HCT116 (cell line): ENCODE measurements at regions not wholly inside any gene's neighbourhood (a gene's known extent, or its start where the extent isn't known, plus 50 kb on each side); places are given as distances from the start of the nearest gene placed in this dataset.

Experiments used
- ATAC-seq: fragments of 200-7000 bp; cut with Tn5 transposase; 2 replicates; pipeline ENCODE4 v1.9.1; 2020; ENCODE audit warnings: mild to moderate bottlenecking, moderate library complexity
- BruUV-seq: library from RNA; stranded (reverse); fragments of 400-500 nt; replicated peaks from 2 replicates; lab custom pipeline; 2021; lab: Mats Ljungman, UMichigan
- CTCF ChIA-PET: fragments of 300-600 bp; sonication (Branson Sonifier 250); formaldehyde crosslinking; loops from one replicate; lab custom pipeline; 2021; ENCODE audit warnings: antibody characterized with exemption; lab: Charles Lee
- POLR2A ChIA-PET: fragments of 300-600, 350-600 bp; sonication (Branson Sonifier 250); formaldehyde crosslinking; loops from one replicate; lab custom pipeline; 2021; ENCODE audit warnings: antibody characterized with exemption; lab: Charles Lee
- RAD21 ChIA-PET, 2 experiments: fragments of 300-600 bp; sonication (Branson Sonifier 250); formaldehyde crosslinking; loops; one replicate each; lab custom pipeline; 2023; ENCODE audit warnings: low total read pairs in 2 of 2; ENCODE audit not compliant: uncharacterized antibody in 2 of 2, unreplicated experiment in 2 of 2, low non-redundant PET in 1 of 2; lab: Charles Lee
- DNase-seq: peaks from one replicate; pipeline ENCODE4 v3.0.0-alpha.2; 2010; ENCODE audit warnings: low read depth, low spot score
- H2AFZ ChIP-seq: fragments of 200-600 bp; shearing (Covaris generic), sonication (generic); 2 replicates; pipeline ENCODE4 v1.6.1; 2017; ENCODE audit warnings: low read depth, mixed run types, mixed read lengths, antibody characterized with exemption, low read length; ENCODE audit not compliant: poor library complexity, severe bottlenecking
- H3K27ac ChIP-seq: 2 replicates; pipeline ENCODE4 v1.5.1; 2012; ENCODE audit warnings: low read depth, low read length
- H3K27me3 ChIP-seq: fragments of 200-600 bp; sonication (generic); 2 replicates; pipeline ENCODE4 v1.6.1; 2016; ENCODE audit warnings: mixed run types, low read length, mixed read lengths; ENCODE audit not compliant: insufficient read depth
- H3K36me3 ChIP-seq, 2 experiments: fragments of 200-500 bp in 1 of 2; fragments of 200-600 bp in 1 of 2; sonication (Bioruptor generic) in 1 of 2; sonication (generic) in 1 of 2; 2 replicates each; pipeline versions ENCODE4 v1.5.1 to v1.6.1; 2014 to 2016; ENCODE audit warnings: low read length in 2 of 2, inconsistent platforms in 1 of 2, mixed read lengths in 1 of 2, mixed run types in 1 of 2; ENCODE audit not compliant: insufficient read depth in 2 of 2, control insufficient read depth in 1 of 2
- H3K4me1 ChIP-seq, 2 experiments: fragments of 200-600 bp in 1 of 2; sonication (generic) in 1 of 2; 2 replicates each; pipeline versions ENCODE4 v1.5.1 to v1.6.1; 2012 to 2017; ENCODE audit warnings: low read length in 2 of 2, inconsistent platforms in 1 of 2, mild to moderate bottlenecking in 1 of 2, mixed read lengths in 1 of 2, mixed run types in 1 of 2, moderate library complexity in 1 of 2; ENCODE audit not compliant: insufficient read depth in 2 of 2, control insufficient read depth in 1 of 2
- H3K4me2 ChIP-seq: fragments of 200-600 bp; sonication (generic); 2 replicates; pipeline ENCODE4 v1.6.1; 2017; ENCODE audit warnings: mixed run types, low read length, mixed read lengths
- H3K4me3 ChIP-seq, 2 experiments: fragments of 200-600 bp in 1 of 2; sonication (generic) in 1 of 2; replicated peaks in 1 of 2; 2 replicates each; pipeline ENCODE4 v1.5.1; 2011 to 2016; ENCODE audit warnings: low read length in 2 of 2, control low read depth in 1 of 2, low read depth in 1 of 2, mild to moderate bottlenecking in 1 of 2, mixed read lengths in 1 of 2, mixed run types in 1 of 2
- H3K79me2 ChIP-seq: fragments of 200-600 bp; sonication (generic); 2 replicates; pipeline ENCODE4 v1.6.1; 2017; ENCODE audit warnings: mild to moderate bottlenecking, mixed run types, low read length, moderate library complexity, mixed read lengths; ENCODE audit not compliant: insufficient read depth
- H3K9ac ChIP-seq: fragments of 200-600 bp; sonication (generic); 2 replicates; pipeline ENCODE4 v1.6.1; 2016; ENCODE audit warnings: low read length, mixed read lengths
- H3K9me2 ChIP-seq: fragments of 200-600 bp; sonication (generic), shearing (Covaris generic); 2 replicates; pipeline ENCODE4 v1.6.1; 2017; ENCODE audit warnings: mixed run types, mild to moderate bottlenecking, moderate library complexity; ENCODE audit not compliant: insufficient read depth
- H3K9me3 ChIP-seq, 2 experiments: fragments of 200-500 bp in 1 of 2; fragments of 200-600 bp in 1 of 2; sonication (Bioruptor generic) in 1 of 2; sonication (generic) in 1 of 2; 2 replicates each; pipeline ENCODE4 v1.6.1; 2014 to 2017; ENCODE audit warnings: low read length in 2 of 2, mixed read lengths in 2 of 2, inconsistent platforms in 1 of 2, low read depth in 1 of 2, mild to moderate bottlenecking in 1 of 2, mixed run types in 1 of 2, moderate library complexity in 1 of 2; ENCODE audit not compliant: control insufficient read depth in 1 of 2, insufficient read depth in 1 of 2
- H4K20me1 ChIP-seq: fragments of 200-600 bp; sonication (generic), shearing (Covaris generic); 2 replicates; pipeline ENCODE4 v1.6.1; 2017; ENCODE audit warnings: mixed run types, mild to moderate bottlenecking, moderate library complexity; ENCODE audit not compliant: insufficient read depth
- ATF3 ChIP-seq: IDR thresholded peaks from 2 replicates; pipeline ENCODE4 v1.6.1; 2012
- CBX3 ChIP-seq: IDR thresholded peaks from 2 replicates; pipeline ENCODE4 v1.6.1; 2012; ENCODE audit warnings: low read depth
- EZH2 ChIP-seq: fragments of 200-600 bp; sonication (generic); IDR thresholded peaks from 2 replicates; pipeline ENCODE4 v1.6.1; 2017; ENCODE audit warnings: antibody characterized with exemption, mixed run types
- EZH2phosphoT487 ChIP-seq: fragments of 200-600 bp; IDR thresholded peaks from 2 replicates; pipeline ENCODE4 v1.6.1; 2018; ENCODE audit warnings: antibody characterized with exemption, borderline replicate concordance
- FOSL1 ChIP-seq: IDR thresholded peaks from 2 replicates; pipeline ENCODE4 v1.6.1; 2012; ENCODE audit warnings: low read depth
- MAX ChIP-seq: IDR thresholded peaks from 2 replicates; pipeline ENCODE4 v1.6.1; 2012
- TCF7L2 ChIP-seq: IDR thresholded peaks from 2 replicates; pipeline ENCODE4 v1.7.0; 2011; ENCODE audit warnings: borderline replicate concordance, inconsistent platforms; ENCODE audit not compliant: insufficient read depth, insufficient read length; ENCODE audit errors: extremely low read depth
- intact Hi-C: fragments of 100-400 bp; cut with micrococcal nuclease; formaldehyde crosslinking; loops from 2 replicates; pipeline ENCODE4 v1.10.0; 2022

GRCh38 chr20:53831812-53832211, 238.2 kb upstream of the ZNF217 start:
- H3K27ac ChIP-seq = no peak overlapping the region
- DNase-seq = no peak
- CTCF ChIA-PET = no interaction called here
- no peak for TF ChIP-seq TCF7L2
- TF ChIP-seq FOSL1 = no peak
- no peak for TF ChIP-seq ATF3
- no peak for TF ChIP-seq CBX3
- TF ChIP-seq MAX = no peak
- TF ChIP-seq, all 23 proteins: peak for 0
- Histone ChIP-seq H3K27me3 (no peaks in the 10 kb centered on the region), H3K9me3 (no peaks in the 10 kb centered on the region), H2AFZ (no peak overlapping the region), H3K9me2 (no peaks in the 10 kb centered on the region), H3K36me3 (no peaks in the 10 kb centered on the region), H3K9ac (no peak overlapping the region), H3K79me2 (no peaks in the 10 kb centered on the region), H3K4me1 (peaks cover 45 to 70% of the 10 kb centered on the region in 2 experiments), H3K4me2 (no peak overlapping the region), H4K20me1 (no peaks in the 10 kb centered on the region), H3K4me3 (no peak overlapping the region)
- ChIA-PET POLR2A (no interaction called here), RAD21 (no interaction called here)
- no peak for ATAC-seq
- intact Hi-C loops = no loop called here
- BruUV-seq = no TSS peak

GRCh38 chr20:53831228-53831627, 237.6 kb upstream of the ZNF217 start:
- Histone ChIP-seq H4K20me1 (no peaks in the 10 kb centered on the region), H3K4me1 (peaks cover 45 to 70% of the 10 kb centered on the region in 2 experiments), H3K4me2 (no peak overlapping the region), H3K27me3 (no peaks in the 10 kb centered on the region), H3K9me2 (no peaks in the 10 kb centered on the region), H3K79me2 (no peaks in the 10 kb centered on the region), H3K27ac (peak overlapping the region; percentile 97; the same call in 1 of the 2 replicates), H3K9me3 (no peaks in the 10 kb centered on the region), H3K36me3 (no peaks in the 10 kb centered on the region), H3K4me3 (no peak overlapping the region), H3K9ac (no peak overlapping the region), H2AFZ (no peak overlapping the region)
- CTCF ChIA-PET = no interaction called here
- no peak for DNase-seq
- ATAC-seq = no peak
- no TSS peak for BruUV-seq
- intact Hi-C loops = no loop called here
- TF ChIP-seq MAX (no peak), EZH2phosphoT487 (no peak), EZH2 (no peak)
- POLR2A ChIA-PET = interaction anchor here (1.5 kb wide), 1 partner anchor 78 kb away, joined by 4 read pairs; no protein-coding TSS in a partner anchor
- RAD21 ChIA-PET = no interaction called here
